Mesendoderm (in vitro differentiated cells): ENCODE measurements at regions not wholly inside any gene's neighbourhood (a gene's known extent, or its start where the extent isn't known, plus 50 kb on each side); places are given as distances from the start of the nearest gene placed in this dataset.
"Not testable (repeated sequence)": the region's sequence is repeated elsewhere in the genome, so short reads cannot be mapped to it uniquely, and the experiment has no call there.

Source experiments
- DNase-seq: peaks from one replicate; pipeline ENCODE4 v3.0.0; 2013
- H2AK5ac ChIP-seq: 2 replicates; pipeline ENCODE4 v1.6.1; 2013; ENCODE audit warnings: low read length, inconsistent platforms
- H2BK120ac ChIP-seq: 2 replicates; pipeline ENCODE4 v1.6.1; 2013; ENCODE audit warnings: low read depth, mild to moderate bottlenecking, low read length, moderate library complexity, mixed read lengths
- H2BK15ac ChIP-seq: replicated peaks from 2 replicates; pipeline ENCODE4 v1.6.1; 2013; ENCODE audit warnings: low read depth, mild to moderate bottlenecking, moderate library complexity
- H2BK5ac ChIP-seq: 2 replicates; pipeline ENCODE4 v1.6.1; 2013; ENCODE audit warnings: low read length, inconsistent platforms
- H3K18ac ChIP-seq: 2 replicates; pipeline ENCODE4 v1.6.1; 2013; ENCODE audit warnings: mild to moderate bottlenecking, low read length, mixed read lengths
- H3K23ac ChIP-seq: one replicate; pipeline ENCODE4 v1.6.1; 2013; ENCODE audit warnings: low read length
- H3K27ac ChIP-seq: 2 replicates; pipeline ENCODE4 v1.5.1; 2013; ENCODE audit warnings: low read depth, mild to moderate bottlenecking, inconsistent platforms, low read length, moderate library complexity
- H3K27me3 ChIP-seq: 2 replicates; pipeline ENCODE4 v1.6.1; 2013; ENCODE audit warnings: low read length, control low read depth, mild to moderate bottlenecking, inconsistent platforms; ENCODE audit not compliant: insufficient read depth, poor library complexity
- H3K36me3 ChIP-seq: 2 replicates; pipeline ENCODE4 v1.6.1; 2013; ENCODE audit warnings: low read length, inconsistent platforms; ENCODE audit not compliant: control insufficient read depth, insufficient read depth
- H3K4ac ChIP-seq: one replicate; pipeline ENCODE4 v1.6.1; 2013; ENCODE audit warnings: low read depth, mild to moderate bottlenecking, low read length, moderate library complexity
- H3K4me1 ChIP-seq: 2 replicates; pipeline ENCODE4 v1.6.1; 2013; ENCODE audit warnings: low read depth, low read length, inconsistent platforms; ENCODE audit not compliant: control insufficient read depth
- H3K4me2 ChIP-seq: 2 replicates; pipeline ENCODE4 v1.6.1; 2013; ENCODE audit warnings: low read length
- H3K4me3 ChIP-seq: 2 replicates; pipeline ENCODE4 v1.5.1; 2013; ENCODE audit warnings: mild to moderate bottlenecking, low read length
- H3K56ac ChIP-seq: one replicate; pipeline ENCODE4 v1.6.1; 2013; ENCODE audit warnings: low read length
- H3K79me1 ChIP-seq: 2 replicates; pipeline ENCODE4 v1.6.1; 2013; ENCODE audit warnings: low read length, inconsistent platforms
- H3K79me2 ChIP-seq: 2 replicates; pipeline ENCODE4 v1.6.1; 2013; ENCODE audit warnings: mild to moderate bottlenecking, low read length; ENCODE audit not compliant: control insufficient read depth, insufficient read depth
- H3K9ac ChIP-seq: 2 replicates; pipeline ENCODE4 v1.6.1; 2013; ENCODE audit warnings: low read length, inconsistent platforms
- H4K5ac ChIP-seq: one replicate; pipeline ENCODE4 v1.6.1; 2013; ENCODE audit warnings: low read length
- H4K8ac ChIP-seq: one replicate; pipeline ENCODE4 v1.6.1; 2013; ENCODE audit warnings: low read depth, mild to moderate bottlenecking, control low read depth, low read length, moderate library complexity
- WGBS: extraction: QIAGEN DNeasy Blood & Tissue Kit; methylation state at CpG from one replicate; pipeline ENCODE4 v1.1.7; 2013; ENCODE audit warnings: low lambda C conversion rate, missing lambda C conversion rate; ENCODE audit not compliant: insufficient coverage; ENCODE audit errors: extremely low coverage; 5-methylcytosine and 5-hydroxymethylcytosine counted together

GRCh38 chr14:49106741-49107667 lies 479.2 kb downstream of the RPS29 start:
- Histone ChIP-seq H3K27me3 (no peaks in the 10 kb centered on the region), H3K4ac (no peak overlapping the region), H3K18ac (no peak overlapping the region), H3K4me3 (no peak overlapping the region), H3K23ac (no peak overlapping the region), H3K79me1 (no peaks in the 10 kb centered on the region), H3K79me2 (no peaks in the 10 kb centered on the region), H2AK5ac (no peak overlapping the region), H3K4me1 (no peaks in the 10 kb centered on the region), H3K36me3 (no peaks in the 10 kb centered on the region), H4K5ac (no peak overlapping the region), H2BK5ac (no peak overlapping the region), H2BK15ac (no peak overlapping the region), H3K56ac (no peak overlapping the region), H3K4me2 (no peak overlapping the region), H3K9ac (no peak overlapping the region), H2BK120ac (no peak overlapping the region), H4K8ac (no peak overlapping the region), H3K27ac (no peak overlapping the region)
- peak; percentile 40 for DNase-seq
- WGBS, result no CpG with 5 or more reads among the region's 8 CpGs

DNA sequence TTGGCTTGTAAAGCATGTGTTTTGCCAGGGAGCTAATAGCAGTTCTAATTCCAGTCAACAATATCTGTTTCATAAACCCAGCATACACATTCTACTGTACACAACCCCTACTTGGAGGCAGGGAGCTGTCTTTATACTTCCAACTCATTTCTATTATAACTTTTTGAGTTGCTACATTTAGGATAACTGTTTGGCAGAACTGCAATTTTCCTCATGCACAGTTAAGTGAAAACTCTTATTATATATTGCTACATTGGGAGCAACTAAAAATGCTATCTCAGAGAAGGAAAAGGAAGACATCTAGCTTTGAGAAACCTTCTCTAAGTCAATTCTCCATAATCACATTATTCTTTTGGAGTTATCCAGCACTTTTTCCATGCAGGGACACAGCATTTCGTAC lies 480.2 kb downstream of the RPS29 start:
- no CpG with 5 or more reads among the region's 1 CpG for WGBS
- no peak overlapping the region for H3K9ac ChIP-seq
- H4K8ac ChIP-seq, result no peak overlapping the region
- no peak overlapping the region for H3K4me3 ChIP-seq
- no peak overlapping the region for H2BK15ac ChIP-seq
- H3K27ac ChIP-seq, result no peak overlapping the region
- H2BK5ac ChIP-seq, result no peak overlapping the region
- no peaks in the 10 kb centered on the region for H3K4me1 ChIP-seq
- no peak overlapping the region for H2BK120ac ChIP-seq
- H3K79me2 ChIP-seq, result no peaks in the 10 kb centered on the region
- no peaks in the 10 kb centered on the region for H3K79me1 ChIP-seq
- H2AK5ac ChIP-seq, result no peak overlapping the region
- H3K56ac ChIP-seq, result no peak overlapping the region
- H3K4ac ChIP-seq, result no peak overlapping the region
- no peak overlapping the region for H3K4me2 ChIP-seq
- H3K36me3 ChIP-seq, result no peaks in the 10 kb centered on the region
- no peak for DNase-seq
- no peak overlapping the region for H3K23ac ChIP-seq
- no peak overlapping the region for H4K5ac ChIP-seq
- no peak overlapping the region for H3K18ac ChIP-seq
- no peaks in the 10 kb centered on the region for H3K27me3 ChIP-seq

DNA sequence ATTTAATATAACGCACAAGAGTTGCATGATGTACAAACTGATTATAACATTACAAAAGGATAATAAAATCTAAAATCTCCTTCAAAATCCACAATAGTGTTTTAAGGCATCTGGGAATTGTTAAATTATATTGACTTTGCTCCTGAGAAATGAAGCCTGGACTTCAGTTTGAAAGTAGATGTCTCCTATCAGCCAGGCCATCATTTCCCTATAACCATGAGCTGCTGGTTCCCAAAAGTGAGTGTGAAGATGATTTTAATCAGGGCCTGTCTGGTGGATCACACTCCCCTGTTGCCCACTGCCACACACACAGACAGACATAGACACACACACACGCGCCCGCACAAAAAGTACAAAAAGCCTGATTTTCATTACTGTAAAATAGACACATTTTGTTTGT lies 480.7 kb downstream of the RPS29 start:
- no peak overlapping the region for H3K23ac ChIP-seq
- no peak overlapping the region for H3K4ac ChIP-seq
- no peak overlapping the region for H3K56ac ChIP-seq
- no peak for DNase-seq
- H3K18ac ChIP-seq, result no peak overlapping the region
- H3K79me2 ChIP-seq, result no peaks in the 10 kb centered on the region
- no peak overlapping the region for H4K5ac ChIP-seq
- no peak overlapping the region for H3K4me3 ChIP-seq
- no peak overlapping the region for H2BK5ac ChIP-seq
- no peak overlapping the region for H4K8ac ChIP-seq
- no peak overlapping the region for H2BK15ac ChIP-seq
- H2BK120ac ChIP-seq, result no peak overlapping the region
- H3K4me1 ChIP-seq, result no peaks in the 10 kb centered on the region
- H3K79me1 ChIP-seq, result no peaks in the 10 kb centered on the region
- no peaks in the 10 kb centered on the region for H3K27me3 ChIP-seq
- WGBS, result 100% methylated on average over 1 of the region's 4 CpGs
- H3K4me2 ChIP-seq, result no peak overlapping the region
- H2AK5ac ChIP-seq, result no peak overlapping the region
- no peak overlapping the region for H3K27ac ChIP-seq
- no peak overlapping the region for H3K9ac ChIP-seq
- H3K36me3 ChIP-seq, result no peaks in the 10 kb centered on the region

DNA sequence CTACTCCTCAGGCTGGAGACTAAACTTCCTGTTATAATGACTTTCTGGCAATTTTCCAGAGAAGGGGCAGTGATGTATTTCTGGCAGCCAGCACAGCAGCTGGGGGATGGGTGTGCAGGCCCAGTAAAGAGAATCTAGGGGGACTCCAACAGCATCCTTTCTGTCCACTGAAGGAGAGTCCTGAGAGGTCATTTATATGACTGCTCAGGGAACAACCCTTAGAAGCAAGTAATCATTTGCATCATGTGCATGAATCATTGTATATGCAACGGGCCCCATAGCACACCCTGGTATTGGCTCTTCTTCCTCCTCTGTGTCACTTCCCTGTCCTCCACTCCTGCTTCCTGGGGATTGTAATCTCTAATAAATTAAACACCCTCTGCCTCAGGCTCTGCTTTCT lies 493.8 kb downstream of the RPS29 start:
- no peak overlapping the region for H2BK15ac ChIP-seq
- H3K79me2 ChIP-seq, result no peaks in the 10 kb centered on the region

DNA sequence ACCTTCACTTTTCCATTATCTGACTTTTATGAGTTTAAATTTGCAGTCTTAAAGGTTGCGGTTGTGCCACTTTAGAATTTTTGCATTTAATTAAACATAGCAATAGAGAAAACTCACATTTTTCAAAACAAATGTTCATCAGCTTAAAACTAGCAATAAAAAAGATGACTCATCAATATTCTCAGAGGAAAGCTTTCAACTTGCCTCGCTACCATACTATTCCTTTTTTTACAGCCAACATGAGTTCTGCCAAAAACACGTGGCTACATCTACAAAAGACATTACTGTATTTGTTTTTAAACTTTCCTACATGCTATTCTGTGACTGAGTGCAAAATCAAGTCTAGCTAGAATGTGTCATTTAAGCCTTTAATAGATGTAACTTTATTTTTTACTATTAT lies 497.1 kb downstream of the RPS29 start:
- H3K79me2 ChIP-seq, result no peaks in the 10 kb centered on the region
- no peak overlapping the region for H3K4me2 ChIP-seq
- no peaks in the 10 kb centered on the region for H3K27me3 ChIP-seq
- no peak overlapping the region for H2BK5ac ChIP-seq
- H2AK5ac ChIP-seq, result no peak overlapping the region
- H2BK120ac ChIP-seq, result no peak overlapping the region
- H3K79me1 ChIP-seq, result no peaks in the 10 kb centered on the region
- H2BK15ac ChIP-seq, result no peak overlapping the region
- no peak for DNase-seq
- H3K27ac ChIP-seq, result no peak overlapping the region
- no peak overlapping the region for H3K56ac ChIP-seq
- H3K4me3 ChIP-seq, result no peak overlapping the region
- H3K36me3 ChIP-seq, result no peaks in the 10 kb centered on the region
- H3K18ac ChIP-seq, result no peak overlapping the region
- no peak overlapping the region for H3K4ac ChIP-seq
- H4K5ac ChIP-seq, result no peak overlapping the region
- H4K8ac ChIP-seq, result no peak overlapping the region
- H3K9ac ChIP-seq, result no peak overlapping the region
- H3K23ac ChIP-seq, result no peak overlapping the region
- WGBS, result no CpG with 5 or more reads among the region's 3 CpGs
- no peaks in the 10 kb centered on the region for H3K4me1 ChIP-seq

More for the DNA sequence above, 493.8 kb downstream of the RPS29 start:
- Histone ChIP-seq H3K27me3 (no peaks in the 10 kb centered on the region), H3K4me2 (no peak overlapping the region), H3K27ac (no peak overlapping the region), H4K8ac (no peak overlapping the region), H3K9ac (no peak overlapping the region), H3K18ac (no peak overlapping the region), H3K23ac (no peak overlapping the region), H2AK5ac (no peak overlapping the region), H3K36me3 (no peaks in the 10 kb centered on the region), H3K4ac (no peak overlapping the region), H3K4me1 (no peaks in the 10 kb centered on the region), H3K79me1 (no peaks in the 10 kb centered on the region), H4K5ac (no peak overlapping the region), H2BK5ac (no peak overlapping the region), H3K4me3 (no peak overlapping the region), H2BK120ac (no peak overlapping the region), H3K56ac (no peak overlapping the region)
- no peak for DNase-seq
- no CpG with 5 or more reads among the region's 1 CpG for WGBS

DNA sequence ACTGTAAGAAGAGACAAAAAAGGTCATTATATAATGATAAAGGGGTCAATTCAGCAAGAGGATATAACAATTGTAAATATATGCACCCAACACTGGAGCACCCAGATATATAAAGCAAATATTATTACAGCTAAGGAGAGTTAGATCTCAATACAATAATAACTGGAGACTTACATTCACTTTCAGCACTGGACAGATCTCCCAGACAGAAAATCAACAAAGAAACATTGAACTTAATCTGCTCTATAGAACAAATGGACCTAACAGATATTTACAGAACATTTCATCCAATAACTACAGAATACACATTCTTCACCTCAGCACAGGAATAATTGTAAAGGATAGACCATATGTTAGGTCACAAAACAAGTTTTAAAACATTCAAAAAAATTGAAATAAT lies 512.9 kb downstream of the RPS29 start:
- not testable (repeated sequence) for H3K79me2 ChIP-seq, H3K56ac ChIP-seq, H3K4me3 ChIP-seq, H3K36me3 ChIP-seq, H3K27me3 ChIP-seq, DNase-seq, H2BK120ac ChIP-seq, H3K4ac ChIP-seq, H3K4me1 ChIP-seq, H4K8ac ChIP-seq, H3K23ac ChIP-seq, H3K79me1 ChIP-seq, H3K4me2 ChIP-seq, H2AK5ac ChIP-seq, H2BK15ac ChIP-seq, H4K5ac ChIP-seq, H3K18ac ChIP-seq, H3K9ac ChIP-seq, H3K27ac ChIP-seq, H2BK5ac ChIP-seq
